A549 (cell line): ENCODE measurements at regions not wholly inside any gene's neighbourhood (a gene's known extent, or its start where the extent isn't known, plus 50 kb on each side); places are given as distances from the start of the nearest gene placed in this dataset.

ENCODE experiments used
- ATAC-seq, 2 experiments: fragments of 200-7000 bp in 1 of 2; fragments of >200 bp in 1 of 2; cut with Nextera tagmentation in 1 of 2; cut with Tn5 transposase in 1 of 2; 3 replicates each; pipeline versions ENCODE4 v1.8.0 to v1.9.1; 2018 to 2020; ENCODE audit warnings: mild to moderate bottlenecking in 1 of 2, moderate library complexity in 1 of 2
- CTCF ChIA-PET: fragments of 300-600 bp; sonication (Branson Sonifier 250); formaldehyde crosslinking; extraction: SDS; loops from one replicate; lab custom pipeline; 2021; ENCODE audit warnings: antibody characterized with exemption, inconsistent platforms; lab: Yijun Ruan, JAX
- POLR2A ChIA-PET: fragments of 350-600 bp; formaldehyde crosslinking; extraction: SDS; loops from one replicate; lab custom pipeline; 2021; ENCODE audit warnings: antibody characterized with exemption, inconsistent platforms; lab: Yijun Ruan, JAX
- DNase-seq, 2 experiments: peaks; one replicate each; pipeline versions ENCODE4 v3.0.0 to v3.0.0-alpha.2; 2011 to 2016; ENCODE audit warnings: low read depth in 1 of 2, low spot score in 1 of 2
- FAIRE-seq: peaks from 2 replicates; lab custom pipeline; 2011; peaks lifted over from hg19 to GRCh38; lab: Jason Lieb, UNC
- H3K27ac ChIP-seq, 2 experiments: fragments of >200 bp; sonication (Bioruptor Twin); formaldehyde crosslinking; 3 replicates each; pipeline ENCODE4 v1.5.1; 2016 to 2017
- H3K4me1 ChIP-seq: fragments of >200 bp; sonication (Bioruptor Twin); formaldehyde crosslinking; 3 replicates; pipeline ENCODE4 v1.6.1; 2016
- H3K4me2 ChIP-seq: fragments of >200 bp; sonication (Bioruptor Twin); formaldehyde crosslinking; 3 replicates; pipeline ENCODE4 v1.6.1; 2016
- H3K4me3 ChIP-seq: fragments of >200 bp; sonication (Bioruptor Twin); formaldehyde crosslinking; 3 replicates; pipeline ENCODE4 v1.5.1; 2016
- H3K9me3 ChIP-seq: fragments of >200 bp; sonication (Bioruptor Twin); formaldehyde crosslinking; 3 replicates; pipeline ENCODE4 v1.6.1; 2016
- BCL3 ChIP-seq: fragments of >200 bp; sonication (Bioruptor Twin); formaldehyde crosslinking; IDR thresholded peaks from 3 replicates; pipeline ENCODE4 v1.6.1; 2016
- BHLHE40 ChIP-seq: IDR thresholded peaks from 2 replicates; pipeline ENCODE4 v1.6.1; 2012; ENCODE audit warnings: low read depth, low read length, inconsistent platforms
- CBX8 ChIP-seq: fragments of 200-600 bp; sonication (generic); IDR thresholded peaks from 2 replicates; pipeline ENCODE4 v1.6.1; 2016
- CHD2 ChIP-seq: fragments of 150-350 bp; IDR thresholded peaks from 2 replicates; pipeline ENCODE4 v1.6.1; 2014; ENCODE audit warnings: low read length; ENCODE audit not compliant: partially characterized antibody
- EHMT2 ChIP-seq: fragments of 200-600 bp; sonication (generic); IDR thresholded peaks from 2 replicates; pipeline ENCODE4 v1.6.1; 2016; ENCODE audit warnings: antibody characterized with exemption, low read depth, mild to moderate bottlenecking, moderate library complexity
- ESRRA ChIP-seq: fragments of 150-350 bp; IDR thresholded peaks from 2 replicates; pipeline ENCODE4 v1.6.1; 2014; ENCODE audit warnings: mild to moderate bottlenecking, low read length, borderline replicate concordance
- FOSL2 ChIP-seq, 2 experiments: fragments of 450-650 bp in 1 of 2; fragments of >200 bp in 1 of 2; sonication (Bioruptor Twin) in 1 of 2; formaldehyde crosslinking; IDR thresholded peaks; 2 replicates each; pipeline versions ENCODE4 v1.5.0 to v1.6.1; 2016 to 2020; ENCODE audit warnings: mild to moderate bottlenecking in 1 of 2, moderate library complexity in 1 of 2
- GATA3 ChIP-seq: IDR thresholded peaks from 2 replicates; pipeline ENCODE4 v1.6.1; 2012; ENCODE audit warnings: borderline replicate concordance
- HES2 ChIP-seq: fragments of >200 bp; sonication (Bioruptor Twin); formaldehyde crosslinking; IDR thresholded peaks from 2 replicates; pipeline ENCODE4 v1.6.1; 2016
- JUN ChIP-seq, 2 experiments: fragments of >200 bp; sonication (Bioruptor Twin); formaldehyde crosslinking; IDR thresholded peaks; 2 replicates in 1 of 2; 3 replicates in 1 of 2; pipeline ENCODE4 v1.6.1; 2016 to 2017
- MAFK ChIP-seq: fragments of 450-650 bp; IDR thresholded peaks from 2 replicates; pipeline ENCODE4 v1.6.1; 2014; ENCODE audit not compliant: partially characterized antibody
- NPAS2 ChIP-seq: fragments of 250-450 bp; sonication (Bioruptor Pico); IDR thresholded peaks from 2 replicates; pipeline ENCODE4 v1.8.0; 2022; ENCODE audit warnings: mild to moderate bottlenecking, moderate library complexity, borderline replicate concordance
- PBX3 ChIP-seq: IDR thresholded peaks from 2 replicates; pipeline ENCODE4 v1.6.1; 2012
- RCOR1 ChIP-seq: fragments of 150-350 bp; IDR thresholded peaks from 2 replicates; pipeline ENCODE4 v1.6.1; 2014; ENCODE audit warnings: antibody characterized with exemption, low read length, low read depth
- TP53 ChIP-seq: fragments of 250-450 bp; sonication (Bioruptor Pico); IDR thresholded peaks from 2 replicates; pipeline ENCODE4 v1.5.0; 2021; ENCODE audit warnings: mild to moderate bottlenecking, moderate library complexity
- ZFP36 ChIP-seq: fragments of 450-650 bp; IDR thresholded peaks from 2 replicates; pipeline ENCODE4 v1.6.1; 2014; ENCODE audit warnings: borderline replicate concordance; ENCODE audit not compliant: partially characterized antibody
- WGBS: methylation state at CpG from one replicate; pipeline ENCODE4 v1.1.6; 2017; ENCODE audit errors: missing lambda C conversion rate; 5-methylcytosine and 5-hydroxymethylcytosine counted together

- Histone ChIP-seq H3K9me3 (no peaks in the 10 kb centered on the region), H3K4me2 (no peak overlapping the region), H3K27ac (no peak overlapping the region), H3K4me3 (no peak overlapping the region), H3K4me1 (no peaks in the 10 kb centered on the region)
- ATAC-seq (no peak), FAIRE-seq (no peak), DNase-seq (no peak)
- POLR2A ChIA-PET = no interaction called here
- 31% methylated on average over 1 of the region's 1 CpG for WGBS
- TF ChIP-seq FOSL2 (IDR thresholded peaks at IDR 0.05) = no peak
- TF ChIP-seq FOSL2 (CRISPR knock-in tag; IDR thresholded peaks at IDR 0.05) = peak; percentile 43; the same call in 1 of the 2 replicates
- no peak for TF ChIP-seq CBX8
- CTCF ChIA-PET = interaction anchor here (0.6 kb wide), 1 partner anchor 285 kb away, joined by 3 read pairs; no protein-coding TSS in a partner anchor
These were observed 1941.4 kb upstream of the NUDT12 start for GRCh38 chr5:105503950-105504349.

GRCh38 chr5:105501315-105501714, 1938.7 kb upstream of the NUDT12 start:
- Histone ChIP-seq H3K4me1 (no peaks in the 10 kb centered on the region), H3K4me3 (no peak overlapping the region), H3K9me3 (no peaks in the 10 kb centered on the region), H3K27ac (no peak overlapping the region), H3K4me2 (no peak overlapping the region)
- no peak for TF ChIP-seq ZFP36
- TF ChIP-seq GATA3 = no peak
- TF ChIP-seq EHMT2 = no peak
- no peak for TF ChIP-seq CHD2
- no peak for TF ChIP-seq HES2
- no peak for TF ChIP-seq NPAS2
- TF ChIP-seq JUN (IDR thresholded peaks at IDR 0.05) = no peak
- no peak for TF ChIP-seq ESRRA
- TF ChIP-seq RCOR1 = no peak
- TF ChIP-seq BCL3 = no peak
- no peak for TF ChIP-seq PBX3
- FAIRE-seq (no peak), ATAC-seq (no peak), DNase-seq (no peak)
- ChIA-PET CTCF (no interaction called here), POLR2A (no interaction called here)
- 33% methylated on average over 1 of the region's 1 CpG for WGBS

- CTCF ChIA-PET = no interaction called here
- Histone ChIP-seq H3K27ac (no peak overlapping the region), H3K4me3 (no peak overlapping the region), H3K4me2 (no peak overlapping the region), H3K4me1 (no peaks in the 10 kb centered on the region), H3K9me3 (no peaks in the 10 kb centered on the region)
- ATAC-seq = no peak
- TF ChIP-seq ESRRA = no peak
- FAIRE-seq = no peak
- no peak for DNase-seq
- WGBS = 52% methylated on average over 3 of the region's 3 CpGs
- POLR2A ChIA-PET = no interaction called here
These were observed 1912.8 kb upstream of the NUDT12 start for GRCh38 chr5:105475401-105475800.

- ChIA-PET CTCF (no interaction called here), POLR2A (no interaction called here)
- ATAC-seq (no peak), FAIRE-seq (no peak), DNase-seq (no peak)
- TF ChIP-seq TP53 (CRISPR knock-in tag) (no peak), GATA3 (no peak), MAFK (no peak), NPAS2 (no peak)
- Histone ChIP-seq H3K4me2 (no peak overlapping the region), H3K9me3 (peaks cover 7% of the 10 kb centered on the region; the same call in 1 of the 3 replicates), H3K4me3 (no peak overlapping the region), H3K4me1 (no peaks in the 10 kb centered on the region), H3K27ac (no peak overlapping the region)
- 27% methylated on average over 3 of the region's 3 CpGs for WGBS
These were observed 1899.8 kb upstream of the NUDT12 start for GRCh38 chr5:105462377-105462776.

GRCh38 chr5:105460721-105461120, 1898.1 kb upstream of the NUDT12 start:
- Histone ChIP-seq H3K27ac (no peak overlapping the region), H3K4me3 (no peak overlapping the region), H3K4me1 (no peaks in the 10 kb centered on the region), H3K9me3 (peaks cover 7% of the 10 kb centered on the region; the same call in 1 of the 3 replicates), H3K4me2 (no peak overlapping the region)
- FAIRE-seq = no peak
- no peak for DNase-seq
- POLR2A ChIA-PET = no interaction called here
- no peak for TF ChIP-seq BHLHE40
- 70% methylated on average over 4 of the region's 4 CpGs for WGBS
- no peak for ATAC-seq
- CTCF ChIA-PET = no interaction called here
